Fibroblast of skin of right quadriceps (primary cell): ENCODE measurements at regions not wholly inside any gene's neighbourhood (a gene's known extent, or its start where the extent isn't known, plus 50 kb on each side); places are given as distances from the start of the nearest gene placed in this dataset.
A peak's percentile ranks its signal among the peaks of the same experiment; 100 is the strongest.

Source experiments
- DNase-seq: peaks from one replicate; pipeline ENCODE4 v3.0.0-alpha.2; 2013

DNA sequence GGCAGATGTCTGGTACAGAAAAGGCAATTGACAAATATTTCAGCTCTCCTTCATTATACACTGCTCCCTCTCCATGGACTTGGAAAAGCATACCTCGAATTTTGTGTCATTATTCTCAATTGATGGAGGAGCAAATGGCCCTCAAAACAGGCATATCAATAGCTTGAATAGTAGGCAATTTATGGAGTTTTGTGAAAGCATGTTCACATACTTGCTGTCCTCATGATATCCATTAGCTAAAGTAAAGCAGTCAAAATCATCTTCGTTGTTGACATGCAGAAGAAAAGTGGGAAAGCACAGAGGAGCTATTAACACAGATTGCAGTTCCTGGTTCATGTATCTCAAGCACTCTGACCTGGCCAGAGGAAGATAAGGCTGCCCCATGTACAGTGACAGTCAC is 472.8 kb downstream of the CCSER2 start:
- no peak for DNase-seq

DNA sequence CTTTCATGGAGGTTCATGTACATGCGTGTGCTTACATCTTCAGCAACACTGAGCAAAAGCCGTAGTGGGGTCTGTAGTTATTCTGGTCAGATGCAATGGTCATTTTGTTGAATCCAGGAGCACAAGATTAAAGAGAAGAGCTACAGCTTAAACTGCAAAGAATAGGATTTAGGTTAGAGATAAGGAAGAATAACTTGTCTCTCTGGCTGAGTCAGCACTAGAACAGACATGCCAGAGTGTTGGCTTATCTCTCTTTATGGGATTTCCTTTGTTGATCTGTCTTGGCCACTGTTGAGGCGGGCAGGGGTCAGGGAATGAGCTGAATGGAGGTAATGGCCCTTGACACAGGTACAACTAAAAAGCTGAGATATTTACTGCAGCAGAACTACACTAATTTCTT is 473.5 kb downstream of the CCSER2 start:
- no peak for DNase-seq

DNA sequence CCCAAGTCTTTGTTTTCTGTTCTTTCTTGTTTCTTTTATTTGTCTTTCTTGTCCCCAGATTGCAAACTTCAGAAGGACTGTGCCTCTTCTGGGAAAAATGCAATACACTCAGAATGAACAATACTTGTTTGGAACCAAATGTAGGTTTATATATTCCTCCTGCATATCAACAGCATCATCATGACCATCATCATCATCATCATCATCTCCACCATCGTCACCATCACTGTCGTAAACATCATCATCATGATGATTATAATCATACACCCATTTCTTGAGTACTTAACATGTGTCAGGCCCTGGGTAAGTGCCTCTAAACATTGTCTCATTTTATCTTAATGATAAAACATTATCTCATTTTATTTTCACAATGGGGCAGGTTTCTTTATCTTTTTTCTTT is 476.8 kb downstream of the CCSER2 start:
- DNase-seq, result no peak

DNA sequence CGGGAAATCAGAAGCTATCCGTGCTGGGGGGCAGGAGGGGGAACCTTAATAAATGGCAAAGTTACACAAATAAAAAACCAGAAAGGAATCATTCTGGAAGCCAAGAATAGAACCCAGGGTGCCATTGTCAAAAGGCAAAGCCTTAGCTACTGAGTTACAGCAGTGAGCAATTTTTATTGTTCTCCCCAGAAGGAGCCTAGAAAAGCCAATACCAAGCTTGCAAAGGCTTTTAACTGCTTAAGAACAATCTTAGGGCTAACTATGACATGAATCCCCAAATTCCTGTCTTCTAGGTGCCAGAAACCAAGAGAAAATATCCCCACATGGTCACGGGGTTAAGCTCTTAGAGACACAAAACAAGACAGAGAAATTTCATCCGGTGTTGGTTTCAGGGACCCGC is 482.7 kb downstream of the CCSER2 start:
- DNase-seq, result no peak

DNA sequence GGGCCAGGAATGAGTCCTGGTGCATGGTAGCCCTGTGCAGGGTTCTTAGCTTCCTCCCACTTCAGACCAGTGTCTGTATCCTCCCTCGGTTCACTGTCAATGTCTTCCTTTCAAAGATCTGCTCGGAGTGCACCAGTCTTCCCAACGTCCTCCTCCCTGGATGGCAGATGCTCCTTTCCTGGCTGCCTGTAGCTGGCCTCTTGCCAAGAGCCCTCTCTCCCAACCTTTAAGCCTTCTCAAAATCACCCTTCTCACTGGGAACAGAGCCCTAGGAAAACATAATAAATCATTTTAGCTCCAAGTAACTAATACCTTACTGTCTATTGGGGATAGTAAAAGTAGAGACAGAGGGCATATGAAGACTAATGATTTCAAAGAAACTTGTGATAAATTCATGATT is 490.6 kb downstream of the CCSER2 start:
- no peak for DNase-seq

DNA sequence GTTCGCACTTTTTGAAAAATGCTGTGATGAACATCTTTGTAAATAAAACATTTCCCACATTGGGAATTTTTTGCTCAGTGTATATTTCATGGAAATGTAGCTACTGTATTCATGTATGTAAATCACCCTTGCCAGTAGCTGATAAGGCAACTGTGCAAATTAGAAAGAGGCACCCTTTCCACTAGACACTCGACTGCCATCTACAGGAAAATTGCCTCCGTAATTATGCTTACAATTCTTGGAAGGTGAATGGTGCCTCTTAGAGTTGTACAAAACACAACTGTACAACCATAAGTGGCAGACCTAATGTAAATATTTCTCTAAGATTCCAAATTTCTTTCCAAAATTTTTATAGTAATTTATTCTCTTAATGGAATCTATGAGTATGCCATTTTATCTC is 491.7 kb downstream of the CCSER2 start:
- no peak for DNase-seq

DNA sequence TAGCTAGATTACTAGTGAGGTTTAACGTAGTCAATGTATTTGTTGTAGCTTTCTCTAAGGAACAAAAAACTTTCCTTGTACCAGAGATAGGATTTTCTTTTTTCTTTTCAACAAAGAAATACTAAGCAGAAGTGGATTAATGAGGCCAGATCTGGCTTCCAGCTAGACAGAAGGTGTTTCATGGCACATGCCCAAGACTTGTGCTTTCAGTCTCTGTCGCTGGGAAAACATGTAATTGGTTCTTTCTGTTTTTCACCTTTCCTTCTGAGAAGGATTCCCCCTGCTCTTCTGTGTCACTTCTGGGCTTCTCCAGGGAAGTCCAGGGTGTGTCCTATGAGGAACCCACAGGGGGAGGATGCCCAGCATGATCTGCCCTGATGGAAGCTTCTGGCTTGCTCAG is 492.2 kb downstream of the CCSER2 start:
- no peak for DNase-seq

DNA sequence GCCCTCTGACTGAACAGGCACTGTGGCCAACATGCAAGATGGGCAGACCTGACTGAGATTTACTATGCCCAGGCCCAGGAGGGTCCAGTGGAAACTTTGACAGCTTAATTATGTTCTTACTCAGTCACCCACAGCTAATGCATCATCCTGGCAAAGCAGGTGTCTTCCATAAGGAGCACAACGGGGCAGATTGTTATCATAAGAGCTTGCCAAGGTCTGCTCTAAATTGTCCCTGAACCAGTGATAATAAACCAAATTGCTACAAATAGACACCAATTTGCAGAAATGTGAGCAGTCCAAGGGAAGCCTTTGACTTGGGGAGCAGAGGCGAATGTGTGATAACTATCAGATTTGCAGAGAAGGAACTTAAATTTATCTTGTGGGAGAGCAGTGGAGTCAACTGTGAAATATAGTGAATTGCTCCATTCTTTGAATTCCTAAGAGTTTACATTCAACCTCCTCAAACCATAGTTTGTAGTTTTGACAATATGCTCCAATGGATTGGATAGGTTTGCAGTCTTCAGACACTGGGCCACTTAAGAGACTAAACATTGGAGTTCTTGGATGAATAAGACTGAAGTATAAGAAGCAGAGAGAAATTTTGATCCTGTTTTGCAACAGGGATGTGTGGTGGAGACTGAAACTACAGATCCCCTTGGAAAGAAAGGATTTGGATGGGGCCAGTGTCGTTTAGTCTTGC is 494.7 kb downstream of the CCSER2 start:
- DNase-seq, result peak; percentile 50

DNA sequence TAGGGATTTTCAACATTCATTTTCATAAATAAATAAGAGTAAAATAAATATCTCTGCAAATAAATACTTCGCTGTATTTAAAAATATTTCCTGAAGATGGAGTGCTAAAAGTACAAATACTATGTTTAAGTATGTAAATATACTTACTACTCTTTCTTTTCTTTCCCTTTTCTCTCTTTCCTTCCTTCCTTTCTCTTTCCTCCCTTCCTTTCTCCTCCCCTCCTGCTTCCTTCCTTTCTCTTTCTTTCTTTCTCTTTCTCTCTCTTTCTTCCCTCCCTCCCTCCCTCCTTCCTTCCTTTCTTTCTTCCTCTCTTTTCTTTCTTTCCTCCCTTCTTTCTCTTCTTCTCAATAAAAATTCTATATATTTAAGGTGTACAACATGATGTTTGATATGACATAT is 496.1 kb downstream of the CCSER2 start:
- no peak for DNase-seq

DNA sequence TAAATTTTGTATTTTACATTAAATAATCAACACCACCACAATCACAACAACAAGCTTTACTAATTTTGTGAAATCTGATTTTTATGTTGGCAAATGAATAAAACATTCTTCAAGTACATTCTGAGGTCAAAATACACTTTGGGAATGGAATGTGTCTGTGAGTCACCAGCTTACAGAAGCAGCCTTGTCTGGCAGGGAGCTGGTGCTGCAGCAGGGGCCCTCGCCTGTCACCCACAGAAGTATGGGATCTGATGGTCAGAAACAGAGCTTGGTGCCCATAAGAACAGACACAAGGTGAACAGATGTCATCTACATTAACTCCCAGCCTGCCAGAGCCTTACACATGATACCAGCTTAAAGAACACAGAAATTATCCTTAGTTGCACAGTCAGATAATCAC is 496.9 kb downstream of the CCSER2 start:
- peak; percentile 75 for DNase-seq

DNA sequence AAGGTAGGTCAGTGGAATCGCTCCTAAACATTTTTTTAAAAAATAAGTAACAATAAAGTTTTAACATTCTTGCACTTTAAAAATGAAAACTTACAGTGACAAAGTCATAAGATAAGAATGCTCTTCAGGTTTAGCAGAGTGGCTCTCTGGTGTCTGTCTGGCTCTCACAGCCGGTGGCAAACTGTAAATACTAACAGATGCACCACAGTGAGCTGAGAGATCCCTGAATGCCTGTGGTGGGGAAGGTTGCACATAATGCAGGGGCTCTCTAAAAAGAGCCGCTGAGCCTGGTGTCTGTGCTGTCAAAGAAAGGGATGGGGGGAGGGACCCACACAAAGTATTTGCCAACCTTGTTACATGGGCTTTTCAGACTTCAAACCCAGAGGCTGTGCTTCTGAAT is 498.3 kb downstream of the CCSER2 start:
- DNase-seq, result peak; percentile 75

DNA sequence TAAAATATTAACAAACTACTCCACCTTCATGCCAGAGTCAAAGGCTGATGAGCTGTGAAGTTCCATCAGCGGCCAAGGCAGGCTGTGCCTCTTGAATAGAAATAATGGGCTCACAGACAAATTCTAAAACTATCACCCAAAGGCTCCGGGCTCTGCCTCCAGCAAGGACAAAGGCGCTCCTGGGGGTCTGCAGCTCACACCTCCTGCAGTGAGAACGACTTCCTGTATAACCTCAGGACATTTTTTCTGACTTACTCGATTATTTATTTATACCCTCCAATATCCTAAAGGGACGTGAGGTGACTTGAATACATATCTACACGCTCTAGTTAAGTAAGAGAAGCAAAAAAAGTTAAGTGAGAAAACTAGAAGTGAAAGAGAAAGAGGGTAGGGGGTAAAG is 500.7 kb downstream of the CCSER2 start:
- DNase-seq, result peak; percentile 9

DNA sequence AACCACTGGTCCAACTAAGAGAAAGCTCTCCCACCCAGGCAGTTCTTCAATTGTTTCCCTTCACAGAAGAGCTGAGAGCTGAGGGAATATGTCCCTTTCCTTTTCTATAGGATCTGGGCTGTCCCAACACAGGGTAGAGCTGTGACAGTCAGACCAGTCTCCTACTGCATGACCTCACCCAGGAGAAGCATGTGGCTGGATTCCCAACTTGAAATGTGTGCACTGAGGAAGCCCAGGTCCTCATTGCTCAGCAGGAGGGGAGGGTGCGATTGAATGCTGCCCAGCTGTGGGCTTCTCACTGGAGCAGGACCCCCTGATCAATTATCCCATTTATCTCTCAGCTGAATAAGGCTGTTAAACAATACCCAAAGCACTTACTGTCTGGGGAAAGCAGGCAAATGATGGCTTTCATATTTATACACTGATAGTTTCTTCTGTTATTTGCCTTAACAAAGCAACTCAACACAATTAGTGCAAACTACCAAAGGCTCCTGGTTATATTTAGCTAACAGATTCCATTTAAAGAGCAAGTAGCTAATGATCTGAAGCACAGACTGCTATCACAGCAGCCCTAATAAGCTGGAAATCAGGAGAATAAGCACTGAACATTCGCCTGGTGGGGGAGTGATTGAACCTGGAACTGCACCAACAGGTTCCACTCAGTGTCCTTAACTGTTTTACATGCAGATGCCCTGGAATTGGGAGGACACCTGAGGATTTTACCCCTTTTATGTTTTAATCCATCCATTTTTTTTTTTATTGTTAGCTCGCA is 508.8 kb downstream of the CCSER2 start:
- DNase-seq, result no peak

DNA sequence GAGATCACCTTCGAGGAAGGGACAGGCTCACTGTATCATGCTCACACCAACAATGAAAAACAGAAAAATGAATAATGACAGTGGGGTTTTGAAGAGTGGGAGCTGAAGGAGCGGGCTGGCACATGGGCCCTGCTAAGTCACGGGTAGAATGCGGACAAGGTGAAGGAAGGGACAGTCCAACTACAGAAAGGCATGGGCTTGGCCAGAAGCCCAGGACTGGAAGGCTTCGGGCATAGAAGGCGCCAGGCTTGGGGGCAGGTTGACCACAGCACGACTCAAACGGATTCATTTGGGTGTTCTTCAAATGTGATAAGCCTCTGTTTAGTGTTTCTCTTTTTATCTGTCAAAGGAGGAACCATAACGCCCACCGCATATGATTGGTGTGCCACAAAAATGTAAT is 509.5 kb downstream of the CCSER2 start:
- no peak for DNase-seq

DNA sequence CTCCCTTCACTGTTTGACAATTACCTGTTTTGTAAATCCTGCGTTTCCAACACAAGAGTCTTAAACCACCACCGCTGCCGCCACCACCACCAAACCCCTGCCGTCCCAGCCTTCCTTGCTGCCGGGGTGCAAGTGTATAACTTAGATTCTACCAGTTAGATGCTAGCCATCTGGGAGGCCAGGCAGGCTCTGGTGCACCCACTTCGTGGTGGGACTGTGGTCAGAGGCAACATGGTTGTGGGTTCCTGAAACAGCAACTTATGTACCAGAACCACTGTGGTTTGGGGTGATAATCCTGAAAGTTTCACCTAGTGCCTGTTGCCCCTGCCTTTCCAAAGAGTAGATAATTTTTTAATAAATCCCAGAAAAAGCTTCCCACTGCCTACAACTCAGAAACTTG is 510.5 kb downstream of the CCSER2 start:
- no peak for DNase-seq

DNA sequence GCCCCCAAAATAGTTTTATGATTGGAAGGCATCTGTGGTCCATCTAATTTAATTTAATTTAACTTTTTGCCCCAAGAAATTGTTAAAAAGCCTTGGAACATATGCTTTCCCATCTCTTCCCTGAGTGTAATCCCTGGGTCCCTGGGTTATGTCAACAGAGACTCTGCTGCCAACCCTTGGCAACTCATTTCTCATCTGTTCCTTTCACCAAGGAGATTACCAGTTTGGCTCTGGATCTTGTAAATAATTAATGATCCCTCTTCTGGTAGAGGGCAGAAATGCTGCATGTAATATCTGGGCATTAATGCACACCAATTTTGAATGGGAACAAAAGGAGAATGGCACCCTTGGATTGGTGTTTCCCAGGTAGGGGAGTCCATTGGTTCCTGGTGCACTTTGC is 514.2 kb downstream of the CCSER2 start:
- DNase-seq, result no peak

DNA sequence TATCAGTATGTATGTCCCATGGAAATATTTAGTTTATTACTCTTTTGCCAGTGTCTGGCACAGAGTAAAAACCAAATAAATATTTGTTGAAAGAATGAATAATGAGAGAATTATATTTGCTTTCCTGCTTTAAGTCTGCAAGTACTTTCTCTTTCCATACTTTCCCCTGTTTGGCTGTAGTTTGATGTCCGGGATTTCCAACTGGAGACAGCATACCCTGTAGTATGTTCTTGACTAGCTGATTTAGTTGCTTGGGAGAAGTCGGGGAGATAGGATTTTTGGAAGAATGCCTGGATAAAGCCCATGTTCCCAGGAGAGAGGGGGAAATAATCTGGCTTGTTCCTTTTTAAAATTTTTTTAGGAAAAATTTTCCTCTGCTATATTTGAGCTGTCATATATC is 516.1 kb downstream of the CCSER2 start:
- DNase-seq, result no peak

DNA sequence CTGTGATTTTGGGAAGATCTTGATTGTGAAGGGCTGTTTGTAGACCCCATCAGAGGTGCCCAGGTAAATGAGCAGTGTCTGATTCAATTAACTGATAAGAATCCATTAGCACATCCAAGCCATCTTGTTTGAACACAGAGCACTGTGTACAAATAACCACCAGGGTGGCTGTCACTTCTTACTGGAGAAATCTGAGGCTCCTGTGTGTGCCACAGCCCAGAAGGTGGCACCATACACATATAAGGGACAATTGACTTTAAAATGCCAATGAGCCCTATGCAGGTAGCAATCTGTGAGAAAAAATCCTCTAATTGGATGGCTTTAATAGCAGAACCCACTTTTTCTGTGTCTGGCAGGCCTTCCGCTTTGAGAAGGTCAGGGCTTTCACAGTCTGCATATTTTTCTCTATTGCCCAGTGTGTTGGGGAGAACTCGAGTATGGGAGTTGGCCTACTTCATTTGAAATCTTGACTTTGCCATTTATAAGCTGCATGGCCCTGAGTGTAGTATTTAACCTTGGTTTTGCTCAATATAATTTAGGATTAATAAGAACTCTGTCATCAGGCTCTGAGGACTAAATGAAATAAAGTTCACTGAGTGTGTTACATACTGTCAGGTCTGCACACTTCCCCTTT is 517.4 kb downstream of the CCSER2 start:
- DNase-seq, result no peak

DNA sequence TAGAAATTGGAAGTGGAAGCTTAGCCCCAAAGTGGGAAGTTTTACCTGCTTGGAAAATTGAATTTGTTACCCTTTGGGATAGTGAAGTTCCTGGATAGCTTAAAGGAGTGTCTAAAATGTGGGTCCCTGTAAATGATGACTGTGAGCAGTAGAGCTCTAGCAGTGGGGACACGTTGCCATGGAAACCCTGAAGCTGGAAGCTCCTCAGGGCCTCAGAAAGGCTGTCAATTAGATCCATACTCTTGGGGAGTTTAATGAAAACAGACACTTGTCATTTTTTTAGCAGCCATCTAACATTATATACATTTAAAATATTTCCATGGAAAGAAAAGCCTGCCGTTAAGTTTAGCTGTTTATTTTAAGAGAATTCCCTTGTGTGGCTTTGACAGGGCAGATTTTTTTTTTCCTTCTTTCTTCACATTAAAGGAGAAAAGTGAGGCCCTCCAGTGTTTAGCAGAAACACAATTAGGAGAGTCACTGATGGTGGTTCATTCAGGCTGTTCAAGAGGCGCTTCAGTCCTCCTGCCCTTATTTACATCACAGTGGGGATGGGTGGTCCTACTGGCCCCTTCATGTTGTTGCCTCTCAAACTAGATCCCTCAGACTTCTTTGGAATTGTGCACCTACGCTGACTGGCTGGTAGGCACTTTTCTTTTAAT is 518.4 kb downstream of the CCSER2 start:
- no peak for DNase-seq

DNA sequence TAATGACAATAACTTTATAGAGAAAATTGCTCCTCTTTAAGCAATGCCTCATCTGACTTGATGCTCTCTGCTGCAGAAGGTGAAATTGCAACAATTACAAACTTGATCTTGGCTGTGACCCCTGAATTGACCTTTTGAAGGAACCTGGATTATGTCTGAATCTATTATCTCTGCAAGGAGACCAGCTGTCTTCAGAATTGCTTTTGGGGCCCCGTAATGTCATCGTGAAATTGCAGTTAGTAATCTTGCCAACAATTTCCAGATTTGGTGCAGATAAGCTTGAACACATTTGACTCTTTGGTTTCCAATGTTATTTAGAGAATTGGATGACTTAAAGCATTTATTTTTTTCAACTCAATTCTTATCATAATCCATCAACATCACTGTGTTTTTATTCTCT is 520.6 kb downstream of the CCSER2 start:
- no peak for DNase-seq

DNA sequence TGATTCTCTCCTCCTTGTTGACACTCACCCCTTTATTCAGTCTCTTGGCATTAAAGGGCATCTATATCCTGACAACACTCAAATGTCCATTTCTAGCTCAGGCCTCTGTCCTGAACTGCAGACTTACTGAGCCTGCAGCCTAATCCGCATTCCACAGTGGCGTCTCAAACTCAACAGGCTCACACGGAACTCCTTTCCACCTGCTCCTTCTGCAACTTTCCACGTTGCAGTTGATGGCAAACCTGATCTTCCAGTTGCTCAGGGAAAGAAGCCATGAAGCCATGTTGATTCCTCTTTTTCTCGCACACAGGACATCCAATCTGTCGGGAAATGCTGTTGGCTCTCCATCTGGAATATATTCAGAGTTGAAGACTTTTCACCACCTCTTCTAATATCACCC is 522.4 kb downstream of the CCSER2 start:
- no peak for DNase-seq

DNA sequence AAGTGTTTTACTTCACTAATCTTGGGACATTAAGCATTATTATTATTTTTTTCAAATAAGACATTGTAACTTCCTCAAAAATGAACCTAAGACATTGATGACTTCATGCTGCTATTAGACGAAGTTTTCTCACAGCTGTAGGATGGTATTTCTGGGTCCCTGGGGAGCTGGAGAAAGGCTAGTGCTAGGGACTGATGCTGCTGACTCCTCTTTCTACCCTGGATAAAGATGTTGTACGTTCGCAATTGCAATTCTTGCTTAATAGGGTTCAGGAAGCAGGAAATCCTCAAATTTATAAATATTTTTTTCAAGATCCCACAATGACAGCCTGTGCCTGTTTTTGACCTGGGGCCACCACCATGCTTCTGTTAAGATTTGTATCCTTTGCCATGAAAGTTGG is 526.0 kb downstream of the CCSER2 start:
- DNase-seq, result no peak

DNA sequence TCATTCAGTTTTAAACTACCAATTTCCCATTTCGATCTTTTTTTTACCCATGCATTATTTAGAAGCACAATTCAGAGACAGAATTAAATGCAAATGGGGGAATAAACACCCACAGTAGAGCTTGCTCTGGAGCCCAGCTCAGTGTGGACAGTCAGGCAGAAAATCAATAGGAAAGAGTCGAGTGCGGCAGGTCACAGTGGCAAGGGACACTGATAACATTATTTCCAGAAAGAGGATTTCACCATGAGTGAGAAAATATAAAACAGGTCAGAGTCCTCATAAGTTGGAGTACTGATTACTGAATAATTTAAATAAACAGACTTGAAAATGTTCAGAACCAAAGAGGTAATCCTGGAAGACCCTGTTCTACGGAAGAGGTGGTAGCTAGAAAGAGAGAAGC is 532.5 kb downstream of the CCSER2 start:
- DNase-seq, result no peak

DNA sequence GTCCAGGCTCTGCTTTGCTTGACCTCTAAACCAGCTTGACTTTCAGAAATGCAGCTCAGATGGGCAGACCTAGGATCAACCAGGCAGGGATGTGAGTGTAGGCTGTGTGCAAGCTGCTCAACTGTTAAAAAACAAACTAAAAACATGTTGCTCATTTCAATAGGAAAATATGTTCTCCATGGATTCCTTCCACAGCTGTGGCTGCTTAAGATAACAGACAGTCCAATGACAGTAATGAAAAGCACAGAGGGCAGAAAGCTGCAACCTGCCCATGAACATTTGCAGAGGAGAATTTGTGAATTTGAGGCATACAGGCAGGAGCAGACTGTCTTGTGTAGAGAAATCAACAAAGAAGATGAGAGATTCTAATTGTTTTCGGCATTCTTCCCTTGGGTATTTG is 534.2 kb downstream of the CCSER2 start:
- DNase-seq, result no peak
